A549 (cell line): ENCODE measurements at regions not wholly inside any gene's neighbourhood (a gene's known extent, or its start where the extent isn't known, plus 50 kb on each side); places are given as distances from the start of the nearest gene placed in this dataset.

Source experiments
- ATAC-seq, 2 experiments: fragments of 200-7000 bp in 1 of 2; fragments of >200 bp in 1 of 2; cut with Nextera tagmentation in 1 of 2; cut with Tn5 transposase in 1 of 2; 3 replicates each; pipeline versions ENCODE4 v1.8.0 to v1.9.1; 2018 to 2020; ENCODE audit warnings: mild to moderate bottlenecking in 1 of 2, moderate library complexity in 1 of 2
- CTCF ChIA-PET: fragments of 300-600 bp; sonication (Branson Sonifier 250); formaldehyde crosslinking; extraction: SDS; loops from one replicate; lab custom pipeline; 2021; ENCODE audit warnings: antibody characterized with exemption, inconsistent platforms; lab: Yijun Ruan, JAX
- POLR2A ChIA-PET: fragments of 350-600 bp; formaldehyde crosslinking; extraction: SDS; loops from one replicate; lab custom pipeline; 2021; ENCODE audit warnings: antibody characterized with exemption, inconsistent platforms; lab: Yijun Ruan, JAX
- DNase-seq, 2 experiments: peaks; one replicate each; pipeline versions ENCODE4 v3.0.0 to v3.0.0-alpha.2; 2011 to 2016; ENCODE audit warnings: low read depth in 1 of 2, low spot score in 1 of 2
- FAIRE-seq: peaks from 2 replicates; lab custom pipeline; 2011; peaks lifted over from hg19 to GRCh38; lab: Jason Lieb, UNC
- H3K27ac ChIP-seq, 2 experiments: fragments of >200 bp; sonication (Bioruptor Twin); formaldehyde crosslinking; 3 replicates each; pipeline ENCODE4 v1.5.1; 2016 to 2017
- H3K4me1 ChIP-seq: fragments of >200 bp; sonication (Bioruptor Twin); formaldehyde crosslinking; 3 replicates; pipeline ENCODE4 v1.6.1; 2016
- H3K4me2 ChIP-seq: fragments of >200 bp; sonication (Bioruptor Twin); formaldehyde crosslinking; 3 replicates; pipeline ENCODE4 v1.6.1; 2016
- H3K4me3 ChIP-seq: fragments of >200 bp; sonication (Bioruptor Twin); formaldehyde crosslinking; 3 replicates; pipeline ENCODE4 v1.5.1; 2016
- H3K9me3 ChIP-seq: fragments of >200 bp; sonication (Bioruptor Twin); formaldehyde crosslinking; 3 replicates; pipeline ENCODE4 v1.6.1; 2016
- CBX2 ChIP-seq: fragments of 200-600 bp; sonication (generic); IDR thresholded peaks from 2 replicates; pipeline ENCODE4 v1.6.1; 2016; ENCODE audit warnings: low read depth, mild to moderate bottlenecking, borderline replicate concordance
- CTCF ChIP-seq: fragments of >200 bp; sonication (Bioruptor Twin); formaldehyde crosslinking; IDR thresholded peaks from 3 replicates; pipeline ENCODE4 v1.5.1; 2016
- EHF ChIP-seq: fragments of 250-450 bp; sonication (Bioruptor Pico); IDR thresholded peaks from 2 replicates; pipeline ENCODE4 v1.5.0; 2020; ENCODE audit warnings: mild to moderate bottlenecking
- EHMT2 ChIP-seq: fragments of 200-600 bp; sonication (generic); IDR thresholded peaks from 2 replicates; pipeline ENCODE4 v1.6.1; 2016; ENCODE audit warnings: antibody characterized with exemption, low read depth, mild to moderate bottlenecking, moderate library complexity
- ELK1 ChIP-seq: fragments of 150-350 bp; IDR thresholded peaks from 2 replicates; pipeline ENCODE4 v1.6.1; 2014; ENCODE audit warnings: low read depth, mild to moderate bottlenecking, low read length
- FOSL2 ChIP-seq, 2 experiments: fragments of 450-650 bp in 1 of 2; fragments of >200 bp in 1 of 2; sonication (Bioruptor Twin) in 1 of 2; formaldehyde crosslinking; IDR thresholded peaks; 2 replicates each; pipeline versions ENCODE4 v1.5.0 to v1.6.1; 2016 to 2020; ENCODE audit warnings: mild to moderate bottlenecking in 1 of 2, moderate library complexity in 1 of 2
- HOXB5 ChIP-seq: fragments of 250-450 bp; sonication (Bioruptor Pico); IDR thresholded peaks from 2 replicates; pipeline ENCODE4 v1.5.0; 2020; ENCODE audit warnings: mild to moderate bottlenecking, moderate library complexity
- KDM1A ChIP-seq: fragments of 200-600 bp; sonication (generic); IDR thresholded peaks from 2 replicates; pipeline ENCODE4 v1.6.1; 2016; ENCODE audit warnings: low read depth, mild to moderate bottlenecking
- KDM5A ChIP-seq: fragments of 200-600 bp; sonication (generic); IDR thresholded peaks from 2 replicates; pipeline ENCODE4 v1.6.1; 2016; ENCODE audit warnings: antibody characterized with exemption, mild to moderate bottlenecking
- MAFK ChIP-seq: fragments of 450-650 bp; IDR thresholded peaks from 2 replicates; pipeline ENCODE4 v1.6.1; 2014; ENCODE audit not compliant: partially characterized antibody
- MYC ChIP-seq: IDR thresholded peaks from 2 replicates; pipeline ENCODE4 v1.6.1; 2012; ENCODE audit warnings: mild to moderate bottlenecking, inconsistent platforms, low read length, improper control_type of control experiment, borderline replicate concordance
- NPAS2 ChIP-seq: fragments of 250-450 bp; sonication (Bioruptor Pico); IDR thresholded peaks from 2 replicates; pipeline ENCODE4 v1.8.0; 2022; ENCODE audit warnings: mild to moderate bottlenecking, moderate library complexity, borderline replicate concordance
- POLR2A ChIP-seq: IDR thresholded peaks from 2 replicates; pipeline ENCODE4 v1.6.1; 2012; ENCODE audit warnings: mild to moderate bottlenecking, low read length
- POLR2AphosphoS2 ChIP-seq: conservative IDR thresholded peaks from 2 replicates; pipeline ENCODE4 v1.6.1; 2012; ENCODE audit warnings: low read length, improper control_type of control experiment, inconsistent platforms
- RCOR1 ChIP-seq: fragments of 150-350 bp; IDR thresholded peaks from 2 replicates; pipeline ENCODE4 v1.6.1; 2014; ENCODE audit warnings: antibody characterized with exemption, low read length, low read depth
- REST ChIP-seq: fragments of 200-600 bp; sonication (generic); IDR thresholded peaks from 2 replicates; pipeline ENCODE4 v1.6.1; 2016; ENCODE audit warnings: antibody characterized with exemption, mild to moderate bottlenecking, moderate library complexity
- RFX5 ChIP-seq: fragments of 450-650 bp; IDR thresholded peaks from 2 replicates; pipeline ENCODE4 v1.7.1; 2014; ENCODE audit warnings: antibody characterized with exemption, mild to moderate bottlenecking, moderate library complexity
- RNF2 ChIP-seq: fragments of 200-600 bp; sonication (generic); IDR thresholded peaks from 2 replicates; pipeline ENCODE4 v1.6.1; 2016; ENCODE audit warnings: low read depth, mild to moderate bottlenecking, antibody characterized with exemption, moderate library complexity, borderline replicate concordance
- SREBF2 ChIP-seq: fragments of 450-650 bp; IDR thresholded peaks from 2 replicates; pipeline ENCODE4 v1.6.1; 2014; ENCODE audit warnings: mild to moderate bottlenecking, moderate library complexity
- ZC3H11A ChIP-seq: fragments of 450-650 bp; IDR thresholded peaks from 2 replicates; pipeline ENCODE4 v1.6.1; 2014; ENCODE audit warnings: antibody characterized with exemption, mild to moderate bottlenecking
- ZNF302 ChIP-seq: fragments of 250-450 bp; sonication (Bioruptor Pico); IDR thresholded peaks from 2 replicates; pipeline ENCODE4 v1.9.0; 2021; ENCODE audit warnings: inconsistent platforms, mild to moderate bottlenecking, moderate library complexity
- WGBS: methylation state at CpG from one replicate; pipeline ENCODE4 v1.1.6; 2017; ENCODE audit errors: missing lambda C conversion rate; 5-methylcytosine and 5-hydroxymethylcytosine counted together

- ATAC-seq (no peak), FAIRE-seq (no peak), DNase-seq (no peak)
- TF ChIP-seq NPAS2 (CRISPR knock-in tag) (no peak), FOSL2 (IDR thresholded peaks at IDR 0.05) (no peak), FOSL2 (CRISPR knock-in tag; IDR thresholded peaks at IDR 0.05) (no peak), EHF (no peak), CTCF (no peak), ELK1 (no peak)
- Histone ChIP-seq H3K4me1 (no peaks in the 10 kb centered on the region), H3K9me3 (peaks cover 18% of the 10 kb centered on the region), H3K4me2 (no peak overlapping the region), H3K4me3 (no peak overlapping the region), H3K27ac (no peak overlapping the region)
- ChIA-PET CTCF (no interaction called here), POLR2A (no interaction called here)
- 95% methylated on average over 10 of the region's 10 CpGs for WGBS
Observed at GRCh38 chr5:60084226-60084625, 190.7 kb upstream of the PDE4D start.

GRCh38 chr5:60077292-60077691 lies 183.8 kb upstream of the PDE4D start:
- no peak for ATAC-seq
- CTCF ChIA-PET, result no interaction called here
- peaks cover 18% of the 10 kb centered on the region; the same call in 2 of the 3 replicates for H3K9me3 ChIP-seq
- FAIRE-seq, result no peak
- H3K4me1 ChIP-seq, result no peaks in the 10 kb centered on the region
- 0% methylated on average over 2 of the region's 2 CpGs for WGBS
- POLR2A ChIA-PET, result no interaction called here
- H3K4me3 ChIP-seq, result no peak overlapping the region
- no peak for TF ChIP-seq REST
- no peak for TF ChIP-seq EHMT2
- TF ChIP-seq ZC3H11A, result no peak
- no peak for TF ChIP-seq RCOR1
- no peak for TF ChIP-seq POLR2AphosphoS2
- TF ChIP-seq MAFK, result no peak
- TF ChIP-seq SREBF2, result no peak
- TF ChIP-seq MYC, result no peak
- no peak for TF ChIP-seq KDM5A
- no peak for TF ChIP-seq CBX2
- TF ChIP-seq RFX5, result no peak
- no peak for TF ChIP-seq HOXB5 (CRISPR knock-in tag)
- no peak for TF ChIP-seq POLR2A
- no peak for TF ChIP-seq KDM1A
- no peak for TF ChIP-seq EHF
- TF ChIP-seq RNF2, result no peak
- TF ChIP-seq ZNF302 (CRISPR knock-in tag), result no peak
- H3K27ac ChIP-seq, result no peak overlapping the region
- no peak overlapping the region for H3K4me2 ChIP-seq
- DNase-seq, result no peak
